ENCODE measurements at regions not wholly inside any gene's neighbourhood (a gene's known extent, or its start where the extent isn't known, plus 50 kb on each side); places are given as distances from the start of the nearest gene placed in this dataset.

- TF ChIP-seq CTCF (IDR thresholded peaks at IDR 0.05; ENCODE audit: poor library complexity, severe bottlenecking) (no peak), REST (IDR thresholded peaks at IDR 0.05; ENCODE audit: borderline replicate concordance) (no peak), SMC3 (conservative IDR thresholded peaks at IDR 0.05; ENCODE audit: poor library complexity) (no peak), EZH2 (IDR thresholded peaks at IDR 0.05; ENCODE audit: borderline replicate concordance, insufficient read depth, low read length, poor library complexity, severe bottlenecking) (no peak), EP300 (conservative IDR thresholded peaks at IDR 0.05; ENCODE audit: poor library complexity, severe bottlenecking) (no peak), RAD21 (conservative IDR thresholded peaks at IDR 0.05) (no peak), POLR2AphosphoS5 (IDR thresholded peaks at IDR 0.05) (no peak), TAF1 (IDR thresholded peaks at IDR 0.05; ENCODE audit: low read depth) (no peak)
Observed at GRCh38 chr13:111469450-111469849, 149.0 kb downstream of the TEX29 start.
